GM12878 (cell line): ENCODE measurements at regions not wholly inside any gene's neighbourhood (a gene's known extent, or its start where the extent isn't known, plus 50 kb on each side); places are given as distances from the start of the nearest gene placed in this dataset.

Experiments used
- ESRRA ChIP-seq: IDR thresholded peaks from 2 replicates; pipeline ENCODE4 v1.6.1; 2012; ENCODE audit warnings: mild to moderate bottlenecking, low read length, improper control_type of control experiment
- HCFC1 ChIP-seq: fragments of 150-350 bp; IDR thresholded peaks from 2 replicates; pipeline ENCODE4 v1.6.1; 2014; ENCODE audit warnings: low read length
- MYB ChIP-seq: fragments of 150-350 bp; IDR thresholded peaks from 2 replicates; pipeline ENCODE4 v1.6.1; 2014; ENCODE audit warnings: mild to moderate bottlenecking, low read depth, low read length, borderline replicate concordance
- RELA ChIP-seq: fragments of 450-650 bp; IDR thresholded peaks from 2 replicates; pipeline ENCODE4 v1.8.0; 2014; ENCODE audit warnings: borderline replicate concordance; ENCODE audit not compliant: partially characterized antibody
- SUZ12 ChIP-seq: fragments of 200-600 bp; sonication (generic); IDR thresholded peaks from one replicate; pipeline ENCODE4 v1.6.1; 2018; ENCODE audit warnings: antibody characterized with exemption, mild to moderate bottlenecking; ENCODE audit not compliant: unreplicated experiment
- ZZZ3 ChIP-seq: IDR thresholded peaks from 2 replicates; pipeline ENCODE4 v1.6.1; 2011; ENCODE audit warnings: low read depth; ENCODE audit not compliant: control insufficient read depth, insufficient read length
- TF ChIP-seq, protein P1 (sequence below): fragments of 450-650 bp; formaldehyde crosslinking; IDR thresholded peaks from 2 replicates; pipeline ENCODE4 v1.5.0; 2022; ENCODE audit warnings: mild to moderate bottlenecking, missing genetic modification characterization
- TF ChIP-seq, protein P2 (sequence below): fragments of 450-650 bp; formaldehyde crosslinking; IDR thresholded peaks from 2 replicates; pipeline ENCODE4 v1.4.0; 2020; ENCODE audit warnings: mild to moderate bottlenecking, moderate library complexity
- TF ChIP-seq, protein P3 (sequence below): fragments of 450-650 bp; IDR thresholded peaks from 2 replicates; pipeline ENCODE4 v1.6.1; 2016; ENCODE audit warnings: mild to moderate bottlenecking, moderate library complexity, borderline replicate concordance
- TF ChIP-seq, protein P4 (sequence below): fragments of 450-650 bp; IDR thresholded peaks from 2 replicates; pipeline ENCODE4 v1.6.1; 2018; ENCODE audit warnings: mild to moderate bottlenecking, low read depth, moderate library complexity; ENCODE audit not compliant: partially characterized antibody
- TF ChIP-seq, protein P5 (sequence below): fragments of 450-650 bp; IDR thresholded peaks from 2 replicates; pipeline ENCODE4 v1.6.1; 2017; ENCODE audit warnings: mild to moderate bottlenecking, low read depth, inconsistent platforms; ENCODE audit not compliant: poor library complexity, severe bottlenecking

DNA sequence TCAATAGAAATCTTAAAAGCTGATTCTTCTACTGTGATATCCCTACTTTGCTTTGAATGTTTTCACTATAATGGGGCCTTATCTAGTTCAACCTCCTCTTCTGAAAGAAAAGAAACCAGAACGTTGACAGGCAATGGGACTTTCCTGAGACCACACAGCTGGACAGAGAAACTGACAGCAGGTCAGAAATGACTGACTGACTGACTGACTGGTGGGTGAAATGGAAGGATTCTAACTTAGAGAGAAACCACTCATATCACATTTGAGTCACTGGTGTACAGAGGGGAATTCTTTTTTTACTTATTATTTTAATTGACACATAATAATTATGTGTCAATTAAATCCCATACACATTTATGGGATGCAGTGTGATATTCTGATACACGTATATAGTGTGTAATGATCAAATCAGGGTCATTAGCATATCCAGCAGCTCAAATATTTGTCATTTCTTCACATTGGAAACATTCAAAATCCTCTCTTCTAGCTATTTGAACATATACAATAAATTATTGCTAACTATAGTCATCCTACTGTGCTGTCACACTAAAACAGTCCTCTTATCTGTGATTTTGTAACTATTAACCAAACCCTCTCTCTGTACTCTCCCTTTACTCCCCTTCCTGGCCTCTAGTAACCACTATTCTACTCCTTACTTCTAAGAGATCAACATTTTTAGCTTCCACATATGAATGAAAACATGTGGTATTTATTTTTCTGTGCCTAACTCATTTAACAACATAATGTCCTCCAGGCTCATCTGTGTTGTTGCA, 64.8 kb upstream of the NRSN1 start (continued):
- TF ChIP-seq, protein P1, sequence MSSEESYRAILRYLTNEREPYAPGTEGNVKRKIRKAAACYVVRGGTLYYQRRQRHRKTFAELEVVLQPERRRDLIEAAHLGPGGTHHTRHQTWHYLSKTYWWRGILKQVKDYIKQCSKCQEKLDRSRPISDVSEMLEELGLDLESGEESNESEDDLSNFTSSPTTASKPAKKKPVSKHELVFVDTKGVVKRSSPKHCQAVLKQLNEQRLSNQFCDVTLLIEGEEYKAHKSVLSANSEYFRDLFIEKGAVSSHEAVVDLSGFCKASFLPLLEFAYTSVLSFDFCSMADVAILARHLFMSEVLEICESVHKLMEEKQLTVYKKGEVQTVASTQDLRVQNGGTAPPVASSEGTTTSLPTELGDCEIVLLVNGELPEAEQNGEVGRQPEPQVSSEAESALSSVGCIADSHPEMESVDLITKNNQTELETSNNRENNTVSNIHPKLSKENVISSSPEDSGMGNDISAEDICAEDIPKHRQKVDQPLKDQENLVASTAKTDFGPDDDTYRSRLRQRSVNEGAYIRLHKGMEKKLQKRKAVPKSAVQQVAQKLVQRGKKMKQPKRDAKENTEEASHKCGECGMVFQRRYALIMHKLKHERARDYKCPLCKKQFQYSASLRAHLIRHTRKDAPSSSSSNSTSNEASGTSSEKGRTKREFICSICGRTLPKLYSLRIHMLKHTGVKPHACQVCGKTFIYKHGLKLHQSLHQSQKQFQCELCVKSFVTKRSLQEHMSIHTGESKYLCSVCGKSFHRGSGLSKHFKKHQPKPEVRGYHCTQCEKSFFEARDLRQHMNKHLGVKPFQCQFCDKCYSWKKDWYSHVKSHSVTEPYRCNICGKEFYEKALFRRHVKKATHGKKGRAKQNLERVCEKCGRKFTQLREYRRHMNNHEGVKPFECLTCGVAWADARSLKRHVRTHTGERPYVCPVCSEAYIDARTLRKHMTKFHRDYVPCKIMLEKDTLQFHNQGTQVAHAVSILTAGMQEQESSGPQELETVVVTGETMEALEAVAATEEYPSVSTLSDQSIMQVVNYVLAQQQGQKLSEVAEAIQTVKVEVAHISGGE (CRISPR knock-in tag) = no peak
- TF ChIP-seq RELA (peak; percentile 78), SUZ12 (no peak), ESRRA (no peak), HCFC1 (no peak), MYB (no peak), ZZZ3 (no peak)
- TF ChIP-seq, protein P2, sequence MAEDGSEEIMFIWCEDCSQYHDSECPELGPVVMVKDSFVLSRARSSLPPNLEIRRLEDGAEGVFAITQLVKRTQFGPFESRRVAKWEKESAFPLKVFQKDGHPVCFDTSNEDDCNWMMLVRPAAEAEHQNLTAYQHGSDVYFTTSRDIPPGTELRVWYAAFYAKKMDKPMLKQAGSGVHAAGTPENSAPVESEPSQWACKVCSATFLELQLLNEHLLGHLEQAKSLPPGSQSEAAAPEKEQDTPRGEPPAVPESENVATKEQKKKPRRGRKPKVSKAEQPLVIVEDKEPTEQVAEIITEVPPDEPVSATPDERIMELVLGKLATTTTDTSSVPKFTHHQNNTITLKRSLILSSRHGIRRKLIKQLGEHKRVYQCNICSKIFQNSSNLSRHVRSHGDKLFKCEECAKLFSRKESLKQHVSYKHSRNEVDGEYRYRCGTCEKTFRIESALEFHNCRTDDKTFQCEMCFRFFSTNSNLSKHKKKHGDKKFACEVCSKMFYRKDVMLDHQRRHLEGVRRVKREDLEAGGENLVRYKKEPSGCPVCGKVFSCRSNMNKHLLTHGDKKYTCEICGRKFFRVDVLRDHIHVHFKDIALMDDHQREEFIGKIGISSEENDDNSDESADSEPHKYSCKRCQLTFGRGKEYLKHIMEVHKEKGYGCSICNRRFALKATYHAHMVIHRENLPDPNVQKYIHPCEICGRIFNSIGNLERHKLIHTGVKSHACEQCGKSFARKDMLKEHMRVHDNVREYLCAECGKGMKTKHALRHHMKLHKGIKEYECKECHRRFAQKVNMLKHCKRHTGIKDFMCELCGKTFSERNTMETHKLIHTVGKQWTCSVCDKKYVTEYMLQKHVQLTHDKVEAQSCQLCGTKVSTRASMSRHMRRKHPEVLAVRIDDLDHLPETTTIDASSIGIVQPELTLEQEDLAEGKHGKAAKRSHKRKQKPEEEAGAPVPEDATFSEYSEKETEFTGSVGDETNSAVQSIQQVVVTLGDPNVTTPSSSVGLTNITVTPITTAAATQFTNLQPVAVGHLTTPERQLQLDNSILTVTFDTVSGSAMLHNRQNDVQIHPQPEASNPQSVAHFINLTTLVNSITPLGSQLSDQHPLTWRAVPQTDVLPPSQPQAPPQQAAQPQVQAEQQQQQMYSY = no peak
- TF ChIP-seq, protein P3, sequence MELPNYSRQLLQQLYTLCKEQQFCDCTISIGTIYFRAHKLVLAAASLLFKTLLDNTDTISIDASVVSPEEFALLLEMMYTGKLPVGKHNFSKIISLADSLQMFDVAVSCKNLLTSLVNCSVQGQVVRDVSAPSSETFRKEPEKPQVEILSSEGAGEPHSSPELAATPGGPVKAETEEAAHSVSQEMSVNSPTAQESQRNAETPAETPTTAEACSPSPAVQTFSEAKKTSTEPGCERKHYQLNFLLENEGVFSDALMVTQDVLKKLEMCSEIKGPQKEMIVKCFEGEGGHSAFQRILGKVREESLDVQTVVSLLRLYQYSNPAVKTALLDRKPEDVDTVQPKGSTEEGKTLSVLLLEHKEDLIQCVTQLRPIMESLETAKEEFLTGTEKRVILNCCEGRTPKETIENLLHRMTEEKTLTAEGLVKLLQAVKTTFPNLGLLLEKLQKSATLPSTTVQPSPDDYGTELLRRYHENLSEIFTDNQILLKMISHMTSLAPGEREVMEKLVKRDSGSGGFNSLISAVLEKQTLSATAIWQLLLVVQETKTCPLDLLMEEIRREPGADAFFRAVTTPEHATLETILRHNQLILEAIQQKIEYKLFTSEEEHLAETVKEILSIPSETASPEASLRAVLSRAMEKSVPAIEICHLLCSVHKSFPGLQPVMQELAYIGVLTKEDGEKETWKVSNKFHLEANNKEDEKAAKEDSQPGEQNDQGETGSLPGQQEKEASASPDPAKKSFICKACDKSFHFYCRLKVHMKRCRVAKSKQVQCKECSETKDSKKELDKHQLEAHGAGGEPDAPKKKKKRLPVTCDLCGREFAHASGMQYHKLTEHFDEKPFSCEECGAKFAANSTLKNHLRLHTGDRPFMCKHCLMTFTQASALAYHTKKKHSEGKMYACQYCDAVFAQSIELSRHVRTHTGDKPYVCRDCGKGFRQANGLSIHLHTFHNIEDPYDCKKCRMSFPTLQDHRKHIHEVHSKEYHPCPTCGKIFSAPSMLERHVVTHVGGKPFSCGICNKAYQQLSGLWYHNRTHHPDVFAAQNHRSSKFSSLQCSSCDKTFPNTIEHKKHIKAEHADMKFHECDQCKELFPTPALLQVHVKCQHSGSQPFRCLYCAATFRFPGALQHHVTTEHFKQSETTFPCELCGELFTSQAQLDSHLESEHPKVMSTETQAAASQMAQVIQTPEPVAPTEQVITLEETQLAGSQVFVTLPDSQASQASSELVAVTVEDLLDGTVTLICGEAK = no peak
- TF ChIP-seq, protein P4, sequence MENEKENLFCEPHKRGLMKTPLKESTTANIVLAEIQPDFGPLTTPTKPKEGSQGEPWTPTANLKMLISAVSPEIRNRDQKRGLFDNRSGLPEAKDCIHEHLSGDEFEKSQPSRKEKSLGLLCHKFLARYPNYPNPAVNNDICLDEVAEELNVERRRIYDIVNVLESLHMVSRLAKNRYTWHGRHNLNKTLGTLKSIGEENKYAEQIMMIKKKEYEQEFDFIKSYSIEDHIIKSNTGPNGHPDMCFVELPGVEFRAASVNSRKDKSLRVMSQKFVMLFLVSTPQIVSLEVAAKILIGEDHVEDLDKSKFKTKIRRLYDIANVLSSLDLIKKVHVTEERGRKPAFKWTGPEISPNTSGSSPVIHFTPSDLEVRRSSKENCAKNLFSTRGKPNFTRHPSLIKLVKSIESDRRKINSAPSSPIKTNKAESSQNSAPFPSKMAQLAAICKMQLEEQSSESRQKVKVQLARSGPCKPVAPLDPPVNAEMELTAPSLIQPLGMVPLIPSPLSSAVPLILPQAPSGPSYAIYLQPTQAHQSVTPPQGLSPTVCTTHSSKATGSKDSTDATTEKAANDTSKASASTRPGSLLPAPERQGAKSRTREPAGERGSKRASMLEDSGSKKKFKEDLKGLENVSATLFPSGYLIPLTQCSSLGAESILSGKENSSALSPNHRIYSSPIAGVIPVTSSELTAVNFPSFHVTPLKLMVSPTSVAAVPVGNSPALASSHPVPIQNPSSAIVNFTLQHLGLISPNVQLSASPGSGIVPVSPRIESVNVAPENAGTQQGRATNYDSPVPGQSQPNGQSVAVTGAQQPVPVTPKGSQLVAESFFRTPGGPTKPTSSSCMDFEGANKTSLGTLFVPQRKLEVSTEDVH = no peak
- TF ChIP-seq, protein P5, sequence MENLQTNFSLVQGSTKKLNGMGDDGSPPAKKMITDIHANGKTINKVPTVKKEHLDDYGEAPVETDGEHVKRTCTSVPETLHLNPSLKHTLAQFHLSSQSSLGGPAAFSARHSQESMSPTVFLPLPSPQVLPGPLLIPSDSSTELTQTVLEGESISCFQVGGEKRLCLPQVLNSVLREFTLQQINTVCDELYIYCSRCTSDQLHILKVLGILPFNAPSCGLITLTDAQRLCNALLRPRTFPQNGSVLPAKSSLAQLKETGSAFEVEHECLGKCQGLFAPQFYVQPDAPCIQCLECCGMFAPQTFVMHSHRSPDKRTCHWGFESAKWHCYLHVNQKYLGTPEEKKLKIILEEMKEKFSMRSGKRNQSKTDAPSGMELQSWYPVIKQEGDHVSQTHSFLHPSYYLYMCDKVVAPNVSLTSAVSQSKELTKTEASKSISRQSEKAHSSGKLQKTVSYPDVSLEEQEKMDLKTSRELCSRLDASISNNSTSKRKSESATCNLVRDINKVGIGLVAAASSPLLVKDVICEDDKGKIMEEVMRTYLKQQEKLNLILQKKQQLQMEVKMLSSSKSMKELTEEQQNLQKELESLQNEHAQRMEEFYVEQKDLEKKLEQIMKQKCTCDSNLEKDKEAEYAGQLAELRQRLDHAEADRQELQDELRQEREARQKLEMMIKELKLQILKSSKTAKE = peak; percentile 59
